ENCODE measurements at regions not wholly inside any gene's neighbourhood (a gene's known extent, or its start where the extent isn't known, plus 50 kb on each side); places are given as distances from the start of the nearest gene placed in this dataset.

GRCh38 chr1:83631851-83632250 is 367.1 kb downstream of the TTLL7 start:
- TF ChIP-seq FOXP2 (optimal IDR thresholded peaks at IDR 0.05; ENCODE audit: control extremely low read depth, extremely low read length, insufficient read depth), result no peak
- TF ChIP-seq POLR2AphosphoS5 (IDR thresholded peaks at IDR 0.05; ENCODE audit: borderline replicate concordance, low read depth, low read length), result no peak
- no peak for TF ChIP-seq EZH2 (IDR thresholded peaks at IDR 0.05)
- Histone ChIP-seq H3K4me3 (no peak overlapping the region), H3K36me3 (ENCODE audit: insufficient read depth, low read length) (no peaks in the 10 kb centered on the region), H3K27ac (no peak overlapping the region), H3K9me3 (ENCODE audit: low read depth, low read length) (no peaks in the 10 kb centered on the region), H3K9ac (ENCODE audit: insufficient read length) (no peak overlapping the region)
- no peak for DNase-seq (ENCODE audit: low read depth, low spot score)

- no peak for DNase-seq (ENCODE audit: low read depth, low spot score)
- Histone ChIP-seq H3K4me3 (no peak overlapping the region), H3K9me3 (ENCODE audit: low read depth, low read length) (no peaks in the 10 kb centered on the region), H3K27ac (no peak overlapping the region), H3K36me3 (ENCODE audit: insufficient read depth, low read length) (no peaks in the 10 kb centered on the region), H3K9ac (ENCODE audit: insufficient read length) (no peak overlapping the region)
- TF ChIP-seq POLR2AphosphoS5 (IDR thresholded peaks at IDR 0.05; ENCODE audit: borderline replicate concordance, low read depth, low read length), result no peak
- no peak for TF ChIP-seq FOXP2 (optimal IDR thresholded peaks at IDR 0.05; ENCODE audit: control extremely low read depth, extremely low read length, insufficient read depth)
These were observed 371.9 kb downstream of the TTLL7 start for GRCh38 chr1:83627045-83627444.

- no peak for DNase-seq (ENCODE audit: low read depth, low spot score)
- Histone ChIP-seq H3K9me3 (ENCODE audit: low read depth, low read length) (no peaks in the 10 kb centered on the region), H3K9ac (ENCODE audit: insufficient read length) (no peak overlapping the region), H3K27ac (no peak overlapping the region), H3K36me3 (ENCODE audit: insufficient read depth, low read length) (no peaks in the 10 kb centered on the region), H3K4me3 (no peak overlapping the region)
- TF ChIP-seq FOXP2 (optimal IDR thresholded peaks at IDR 0.05; ENCODE audit: control extremely low read depth, extremely low read length, insufficient read depth) (no peak), EZH2 (IDR thresholded peaks at IDR 0.05) (no peak), POLR2AphosphoS5 (IDR thresholded peaks at IDR 0.05; ENCODE audit: borderline replicate concordance, low read depth, low read length) (no peak)
These were observed 372.3 kb downstream of the TTLL7 start for GRCh38 chr1:83626603-83627002.

- DNase-seq (ENCODE audit: low read depth, low spot score), result no peak
- Histone ChIP-seq H3K36me3 (ENCODE audit: insufficient read depth, low read length) (no peaks in the 10 kb centered on the region), H3K9ac (ENCODE audit: insufficient read length) (no peak overlapping the region), H3K9me3 (ENCODE audit: low read depth, low read length) (no peaks in the 10 kb centered on the region), H3K4me3 (no peak overlapping the region), H3K27ac (no peak overlapping the region)
- TF ChIP-seq FOXP2 (optimal IDR thresholded peaks at IDR 0.05; ENCODE audit: control extremely low read depth, extremely low read length, insufficient read depth) (no peak), EZH2 (IDR thresholded peaks at IDR 0.05) (no peak), POLR2AphosphoS5 (IDR thresholded peaks at IDR 0.05; ENCODE audit: borderline replicate concordance, low read depth, low read length) (no peak)
These were observed 373.3 kb downstream of the TTLL7 start for GRCh38 chr1:83625646-83626045.

- DNase-seq (ENCODE audit: low read depth, low spot score), result no peak
These were observed 378.9 kb downstream of the TTLL7 start for GRCh38 chr1:83620016-83620415.

GRCh38 chr1:83619170-83619896 is 379.6 kb downstream of the TTLL7 start:
- Histone ChIP-seq H3K27ac (no peak overlapping the region), H3K9me3 (ENCODE audit: low read depth, low read length) (no peaks in the 10 kb centered on the region), H3K4me3 (peak overlapping the region; percentile 23; the same call in 1 of the 2 replicates), H3K9ac (ENCODE audit: insufficient read length) (no peak overlapping the region), H3K36me3 (ENCODE audit: insufficient read depth, low read length) (no peaks in the 10 kb centered on the region)
- DNase-seq (ENCODE audit: low read depth, low spot score), result peak; percentile 60
- no peak for TF ChIP-seq POLR2AphosphoS5 (IDR thresholded peaks at IDR 0.05; ENCODE audit: borderline replicate concordance, low read depth, low read length)
- TF ChIP-seq FOXP2 (optimal IDR thresholded peaks at IDR 0.05; ENCODE audit: control extremely low read depth, extremely low read length, insufficient read depth), result no peak
- TF ChIP-seq EZH2 (IDR thresholded peaks at IDR 0.05), result no peak

More at GRCh38 chr1:83620016-83620415, 378.9 kb downstream of the TTLL7 start:
- H3K9me3 ChIP-seq (ENCODE audit: low read depth, low read length), result no peaks in the 10 kb centered on the region
- no peak overlapping the region for H3K4me3 ChIP-seq
- H3K9ac ChIP-seq (ENCODE audit: insufficient read length), result no peak overlapping the region
- no peak overlapping the region for H3K27ac ChIP-seq
- no peaks in the 10 kb centered on the region for H3K36me3 ChIP-seq (ENCODE audit: insufficient read depth, low read length)
- TF ChIP-seq FOXP2 (optimal IDR thresholded peaks at IDR 0.05; ENCODE audit: control extremely low read depth, extremely low read length, insufficient read depth) (no peak), POLR2AphosphoS5 (IDR thresholded peaks at IDR 0.05; ENCODE audit: borderline replicate concordance, low read depth, low read length) (no peak), EZH2 (IDR thresholded peaks at IDR 0.05) (no peak)

- DNase-seq (ENCODE audit: low read depth, low spot score), result no peak
- Histone ChIP-seq H3K9ac (ENCODE audit: insufficient read length) (no peak overlapping the region), H3K9me3 (ENCODE audit: low read depth, low read length) (no peaks in the 10 kb centered on the region), H3K27ac (no peak overlapping the region), H3K4me3 (no peak overlapping the region), H3K36me3 (ENCODE audit: insufficient read depth, low read length) (no peaks in the 10 kb centered on the region)
- no peak for TF ChIP-seq FOXP2 (optimal IDR thresholded peaks at IDR 0.05; ENCODE audit: control extremely low read depth, extremely low read length, insufficient read depth)
These were observed 381.0 kb downstream of the TTLL7 start for GRCh38 chr1:83617883-83618282.

GRCh38 chr1:83615370-83615769 is 383.6 kb downstream of the TTLL7 start:
- TF ChIP-seq POLR2AphosphoS5 (IDR thresholded peaks at IDR 0.05; ENCODE audit: borderline replicate concordance, low read depth, low read length) (no peak), EZH2 (IDR thresholded peaks at IDR 0.05) (no peak), FOXP2 (optimal IDR thresholded peaks at IDR 0.05; ENCODE audit: control extremely low read depth, extremely low read length, insufficient read depth) (no peak)
- no peak overlapping the region for H3K4me3 ChIP-seq
- H3K9me3 ChIP-seq (ENCODE audit: low read depth, low read length), result no peaks in the 10 kb centered on the region
- no peak overlapping the region for H3K9ac ChIP-seq (ENCODE audit: insufficient read length)
- DNase-seq (ENCODE audit: low read depth, low spot score), result no peak
- no peaks in the 10 kb centered on the region for H3K36me3 ChIP-seq (ENCODE audit: insufficient read depth, low read length)
- no peak overlapping the region for H3K27ac ChIP-seq

Data from SK-N-MC (cell line).